CD14-positive monocyte (primary cell): ENCODE measurements at regions not wholly inside any gene's neighbourhood (a gene's known extent, or its start where the extent isn't known, plus 50 kb on each side); places are given as distances from the start of the nearest gene placed in this dataset.

ENCODE experiments used
- DNase-seq, 3 donors: peaks; one replicate each; pipeline ENCODE4 v3.0.0-alpha.2; 2011 to 2022
- H2AFZ ChIP-seq: 2 replicates; pipeline ENCODE4 v1.6.0; 2012; ENCODE audit warnings: mild to moderate bottlenecking, low read depth, low read length, inconsistent platforms; ENCODE audit not compliant: insufficient read depth, poor library complexity, severe bottlenecking
- H3K27ac ChIP-seq, 2 donors: 1 replicate in 1 of 2; 2 replicates in 1 of 2; pipeline ENCODE4 v1.5.1; 2012 to 2013; ENCODE audit warnings: low read length in 2 of 2, control low read depth in 1 of 2, inconsistent platforms in 1 of 2, low read depth in 1 of 2, mild to moderate bottlenecking in 1 of 2
- H3K27me3 ChIP-seq, 2 donors: one replicate each; pipeline versions ENCODE4 v1.6.0 to v1.6.1; 2011 to 2013; ENCODE audit warnings: low read length in 2 of 2; ENCODE audit not compliant: control insufficient read depth in 2 of 2, insufficient read depth in 2 of 2
- H3K36me3 ChIP-seq, 2 donors: replicated peaks in 1 of 2; 1 replicate in 1 of 2; 2 replicates in 1 of 2; pipeline versions ENCODE4 v1.5.1 to v1.6.1; 2012 to 2013; ENCODE audit warnings: low read length in 2 of 2, control low read depth in 1 of 2, inconsistent platforms in 1 of 2, mild to moderate bottlenecking in 1 of 2; ENCODE audit not compliant: insufficient read depth in 2 of 2, control insufficient read depth in 1 of 2
- H3K4me1 ChIP-seq, 2 donors: 1 replicate in 1 of 2; 2 replicates in 1 of 2; pipeline versions ENCODE4 v1.5.1 to v1.6.1; 2012 to 2013; ENCODE audit warnings: low read length in 2 of 2, control low read depth in 1 of 2, inconsistent platforms in 1 of 2, mild to moderate bottlenecking in 1 of 2, moderate library complexity in 1 of 2; ENCODE audit not compliant: insufficient read depth in 2 of 2, control insufficient read depth in 1 of 2
- H3K4me2 ChIP-seq: replicated peaks from 2 replicates; pipeline ENCODE3; 2012; ENCODE audit warnings: low read length, moderate library complexity, mild to moderate bottlenecking; ENCODE audit not compliant: poor library complexity, severe bottlenecking; ENCODE audit errors: extremely low read depth
- H3K4me3 ChIP-seq, 3 experiments: fragments of 200-600 bp in 1 of 3; sonication (generic) in 1 of 3; replicated peaks in 1 of 3; 1 replicate in 2 of 3; 2 replicates in 1 of 3; pipeline ENCODE4 v1.5.1; 2011 to 2013; ENCODE audit warnings: low read length in 3 of 3, mild to moderate bottlenecking in 3 of 3, control low read depth in 2 of 3, low read depth in 2 of 3, inconsistent platforms in 1 of 3, moderate library complexity in 1 of 3
- H3K79me2 ChIP-seq: 2 replicates; pipeline ENCODE4 v1.6.0; 2012; ENCODE audit warnings: mild to moderate bottlenecking, control low read depth, inconsistent platforms, low read length, moderate library complexity; ENCODE audit not compliant: insufficient read depth
- H3K9ac ChIP-seq: 2 replicates; pipeline ENCODE4 v1.6.0; 2017; ENCODE audit warnings: low read length, mild to moderate bottlenecking; ENCODE audit not compliant: insufficient read depth, poor library complexity, severe bottlenecking
- H3K9me3 ChIP-seq, 2 donors: replicated peaks in 1 of 2; 1 replicate in 1 of 2; 2 replicates in 1 of 2; pipeline versions ENCODE4 v1.5.1 to v1.6.1; 2012 to 2013; ENCODE audit warnings: low read length in 2 of 2, control low read depth in 1 of 2; ENCODE audit not compliant: control insufficient read depth in 1 of 2, insufficient read depth in 1 of 2
- H4K20me1 ChIP-seq: 2 replicates; pipeline ENCODE4 v1.6.0; 2012; ENCODE audit warnings: mild to moderate bottlenecking, low read length, control low read depth, moderate library complexity; ENCODE audit not compliant: insufficient read depth
- H3K27ac Mint-ChIP-seq, 7 donors: one replicate each; pipeline ENCODE4 v1.8.0; 2020; ENCODE audit warnings: mild to moderate bottlenecking in 7 of 7, mixed read lengths in 7 of 7, moderate library complexity in 6 of 7, inconsistent platforms in 2 of 7
- H3K27me3 Mint-ChIP-seq, 3 donors: one replicate each; pipeline ENCODE4 v1.8.0; 2021 to 2022; ENCODE audit warnings: low read depth in 3 of 3, mild to moderate bottlenecking in 3 of 3, mixed read lengths in 3 of 3, moderate library complexity in 3 of 3, inconsistent platforms in 1 of 3
- H3K36me3 Mint-ChIP-seq, 2 donors: one replicate each; pipeline ENCODE4 v1.8.0; 2020; ENCODE audit warnings: mixed read lengths in 2 of 2, inconsistent platforms in 1 of 2, mild to moderate bottlenecking in 1 of 2
- H3K4me1 Mint-ChIP-seq: one replicate; pipeline ENCODE4 v1.8.0; 2020; ENCODE audit warnings: mild to moderate bottlenecking, mixed read lengths
- H3K4me3 Mint-ChIP-seq, 2 donors: one replicate each; pipeline ENCODE4 v1.8.0; 2020; ENCODE audit warnings: mild to moderate bottlenecking in 2 of 2, mixed read lengths in 2 of 2, moderate library complexity in 1 of 2
- H3K9me3 Mint-ChIP-seq, 7 donors: one replicate each; pipeline ENCODE4 v1.8.0; 2020 to 2022; ENCODE audit warnings: mixed read lengths in 7 of 7, mild to moderate bottlenecking in 6 of 7, moderate library complexity in 6 of 7, inconsistent platforms in 2 of 7
- WGBS: methylation state at CpG from one replicate; pipeline ENCODE4 v1.1.5; 2013; ENCODE audit warnings: missing lambda C conversion rate; ENCODE audit not compliant: insufficient coverage; 5-methylcytosine and 5-hydroxymethylcytosine counted together
- intact Hi-C, 2 donors: fragments of 100-400 bp; cut with micrococcal nuclease; formaldehyde crosslinking; loops; one replicate each; pipeline versions ENCODE4 v1.15.0 to v1.15.1; 2023
- TF ChIP-seq, protein P1 (sequence below): fragments of 200-600 bp; IDR thresholded peaks from one replicate; pipeline ENCODE4 v1.8.0; 2022; ENCODE audit warnings: antibody characterized with exemption, mild to moderate bottlenecking

DNA sequence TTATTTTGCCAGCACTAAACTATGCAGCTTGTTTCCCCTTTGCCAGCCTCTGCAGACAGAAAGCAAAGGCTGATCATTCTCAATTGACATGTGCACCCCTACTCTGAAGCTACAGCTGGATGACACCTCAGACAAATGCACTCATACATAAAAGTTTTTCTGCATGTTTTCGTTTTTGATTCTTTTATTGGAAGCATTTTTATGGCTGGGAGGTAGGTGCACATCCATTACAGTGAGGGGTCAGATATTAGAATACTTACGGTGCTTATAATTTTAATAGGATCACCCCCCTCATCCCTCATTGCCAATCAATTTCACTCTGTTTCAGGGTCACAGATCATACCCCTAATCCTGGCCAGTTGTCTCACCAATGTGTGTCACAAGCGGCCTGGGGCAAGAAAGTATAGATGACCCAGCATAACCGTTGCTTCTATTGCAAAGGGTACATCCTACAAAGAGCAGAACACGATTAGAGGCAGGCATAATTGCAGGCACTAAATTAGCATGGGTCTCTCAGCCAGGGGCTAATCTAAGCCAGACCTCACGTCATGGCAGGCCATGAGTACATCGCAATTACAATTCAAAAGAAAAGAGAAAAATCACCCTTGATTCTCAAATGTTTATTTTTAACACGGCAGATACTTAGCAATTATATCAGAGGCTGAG is 89.5 kb upstream of the SOX9 start:
- 84% methylated on average over 3 of the region's 8 CpGs for WGBS
- TF ChIP-seq, protein P1, sequence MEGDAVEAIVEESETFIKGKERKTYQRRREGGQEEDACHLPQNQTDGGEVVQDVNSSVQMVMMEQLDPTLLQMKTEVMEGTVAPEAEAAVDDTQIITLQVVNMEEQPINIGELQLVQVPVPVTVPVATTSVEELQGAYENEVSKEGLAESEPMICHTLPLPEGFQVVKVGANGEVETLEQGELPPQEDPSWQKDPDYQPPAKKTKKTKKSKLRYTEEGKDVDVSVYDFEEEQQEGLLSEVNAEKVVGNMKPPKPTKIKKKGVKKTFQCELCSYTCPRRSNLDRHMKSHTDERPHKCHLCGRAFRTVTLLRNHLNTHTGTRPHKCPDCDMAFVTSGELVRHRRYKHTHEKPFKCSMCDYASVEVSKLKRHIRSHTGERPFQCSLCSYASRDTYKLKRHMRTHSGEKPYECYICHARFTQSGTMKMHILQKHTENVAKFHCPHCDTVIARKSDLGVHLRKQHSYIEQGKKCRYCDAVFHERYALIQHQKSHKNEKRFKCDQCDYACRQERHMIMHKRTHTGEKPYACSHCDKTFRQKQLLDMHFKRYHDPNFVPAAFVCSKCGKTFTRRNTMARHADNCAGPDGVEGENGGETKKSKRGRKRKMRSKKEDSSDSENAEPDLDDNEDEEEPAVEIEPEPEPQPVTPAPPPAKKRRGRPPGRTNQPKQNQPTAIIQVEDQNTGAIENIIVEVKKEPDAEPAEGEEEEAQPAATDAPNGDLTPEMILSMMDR, result no peak
- Mint-ChIP-seq H3K4me1 (no peaks in the 10 kb centered on the region), H3K4me3 (no peak overlapping the region), H3K36me3 (no peaks in the 10 kb centered on the region), H3K27me3 (peaks cover 1 to 22% (median 14%) of the 10 kb centered on the region in 3 donors), H3K27ac (no peak overlapping the region), H3K9me3 (peaks cover 0 to 11% (median 0%) of the 10 kb centered on the region in 7 donors)
- H3K79me2 ChIP-seq, result no peaks in the 10 kb centered on the region
- no peak overlapping the region for H3K4me3 ChIP-seq
- peaks cover 0 to 2% of the 10 kb centered on the region in 2 donors for H3K27me3 ChIP-seq
- H3K9ac ChIP-seq, result no peak overlapping the region
- intact Hi-C loops, result no loop called here
- no peak overlapping the region for H3K27ac ChIP-seq
- no peaks in the 10 kb centered on the region for H4K20me1 ChIP-seq
- no peaks in the 10 kb centered on the region for H3K4me1 ChIP-seq
- no peaks in the 10 kb centered on the region for H3K9me3 ChIP-seq
- no peak for DNase-seq
- H2AFZ ChIP-seq, result no peak overlapping the region
- no peak overlapping the region for H3K4me2 ChIP-seq
- H3K36me3 ChIP-seq, result no peaks in the 10 kb centered on the region

DNA sequence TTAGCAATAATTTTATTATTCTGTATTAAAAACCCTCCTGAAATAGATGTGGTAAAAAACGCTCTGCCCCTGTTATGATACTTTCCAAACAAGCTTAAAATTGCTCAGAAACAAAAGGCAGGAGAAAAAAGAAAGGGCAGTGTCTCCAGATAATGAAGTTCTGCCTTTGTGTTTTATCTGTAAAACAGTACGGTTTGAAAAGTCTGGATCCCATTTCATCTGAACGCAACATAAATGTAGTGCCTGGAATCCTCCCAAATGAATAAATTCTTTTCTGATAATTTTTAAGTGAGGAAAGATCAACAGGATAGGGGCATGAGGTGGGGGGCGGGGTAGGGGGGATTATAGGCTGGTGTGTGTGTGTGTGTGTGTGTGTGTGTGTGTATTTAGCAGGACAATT is 87.5 kb upstream of the SOX9 start:
- Histone ChIP-seq H2AFZ (no peak overlapping the region), H3K79me2 (no peaks in the 10 kb centered on the region), H3K4me2 (no peak overlapping the region), H3K9ac (no peak overlapping the region), H4K20me1 (no peaks in the 10 kb centered on the region), H3K27me3 (peaks cover 0 to 2% of the 10 kb centered on the region in 2 donors), H3K27ac (no peak overlapping the region), H3K4me3 (no peak overlapping the region), H3K9me3 (no peaks in the 10 kb centered on the region), H3K4me1 (no peaks in the 10 kb centered on the region), H3K36me3 (no peaks in the 10 kb centered on the region)
- Mint-ChIP-seq H3K4me1 (no peaks in the 10 kb centered on the region), H3K36me3 (no peaks in the 10 kb centered on the region), H3K4me3 (no peak overlapping the region), H3K27me3 (peaks cover 0 to 18% (median 8%) of the 10 kb centered on the region in 3 donors), H3K27ac (no peak overlapping the region), H3K9me3 (peaks cover 0 to 11% (median 0%) of the 10 kb centered on the region in 7 donors)
- TF ChIP-seq, protein P1, result no peak
- 100% methylated on average over 2 of the region's 4 CpGs for WGBS
- intact Hi-C loops, result no loop called here
- DNase-seq, result no peak
